GM13976 (cell line): ENCODE measurements at regions not wholly inside any gene's neighbourhood (a gene's known extent, or its start where the extent isn't known, plus 50 kb on each side); places are given as distances from the start of the nearest gene placed in this dataset.

ENCODE experiments used
- DNase-seq: peaks from one replicate; pipeline ENCODE4 v3.0.0; 2012; ENCODE audit warnings: low spot score
- CTCF ChIP-seq: IDR thresholded peaks from 2 replicates; pipeline ENCODE4 v1.5.1; 2012; ENCODE audit warnings: borderline replicate concordance, mild to moderate bottlenecking; ENCODE audit not compliant: insufficient read depth; ENCODE audit errors: extremely low read depth, missing control alignments, control extremely low read depth
- in situ Hi-C: fragments of 300-500 bp; cut with MboI; formaldehyde crosslinking; loops from one replicate; pipeline ENCODE4 v1.12.0; 2022; ENCODE audit warnings: low sequenced_read_pairs, mixed read lengths, inconsistent platforms; ENCODE audit not compliant: unreplicated experiment

DNA sequence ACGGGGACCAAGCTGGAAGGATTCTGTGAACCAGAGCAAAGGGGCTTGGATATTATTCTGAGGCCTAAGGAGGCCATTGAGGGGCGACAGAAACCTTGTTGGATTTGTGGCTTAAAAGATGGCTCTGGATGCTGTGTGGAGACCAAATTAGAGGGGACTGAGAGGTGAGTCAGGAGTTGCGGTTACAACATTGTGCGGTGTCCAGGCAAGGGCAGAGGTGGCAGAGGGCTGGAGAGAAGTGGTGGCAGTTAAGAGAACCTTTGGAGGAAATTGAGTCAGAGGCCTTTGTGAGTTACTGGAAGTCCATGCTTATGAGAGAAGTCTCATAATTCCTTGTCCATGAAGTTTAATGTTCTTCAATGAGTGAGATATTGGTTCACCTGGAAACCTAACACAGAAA, 143.2 kb downstream of the FAM43A start:
- no peak for TF ChIP-seq CTCF
- DNase-seq = no peak
- in situ Hi-C loops = no loop called here

- in situ Hi-C loops = no loop called here
- no peak for DNase-seq
- no peak for TF ChIP-seq CTCF
Measured at GRCh38 chr3:194830401-194830800, 144.7 kb downstream of the FAM43A start.

GRCh38 chr3:194830978-194831377, 145.3 kb downstream of the FAM43A start:
- in situ Hi-C loops = no loop called here
- TF ChIP-seq CTCF = no peak
- DNase-seq = no peak

DNA sequence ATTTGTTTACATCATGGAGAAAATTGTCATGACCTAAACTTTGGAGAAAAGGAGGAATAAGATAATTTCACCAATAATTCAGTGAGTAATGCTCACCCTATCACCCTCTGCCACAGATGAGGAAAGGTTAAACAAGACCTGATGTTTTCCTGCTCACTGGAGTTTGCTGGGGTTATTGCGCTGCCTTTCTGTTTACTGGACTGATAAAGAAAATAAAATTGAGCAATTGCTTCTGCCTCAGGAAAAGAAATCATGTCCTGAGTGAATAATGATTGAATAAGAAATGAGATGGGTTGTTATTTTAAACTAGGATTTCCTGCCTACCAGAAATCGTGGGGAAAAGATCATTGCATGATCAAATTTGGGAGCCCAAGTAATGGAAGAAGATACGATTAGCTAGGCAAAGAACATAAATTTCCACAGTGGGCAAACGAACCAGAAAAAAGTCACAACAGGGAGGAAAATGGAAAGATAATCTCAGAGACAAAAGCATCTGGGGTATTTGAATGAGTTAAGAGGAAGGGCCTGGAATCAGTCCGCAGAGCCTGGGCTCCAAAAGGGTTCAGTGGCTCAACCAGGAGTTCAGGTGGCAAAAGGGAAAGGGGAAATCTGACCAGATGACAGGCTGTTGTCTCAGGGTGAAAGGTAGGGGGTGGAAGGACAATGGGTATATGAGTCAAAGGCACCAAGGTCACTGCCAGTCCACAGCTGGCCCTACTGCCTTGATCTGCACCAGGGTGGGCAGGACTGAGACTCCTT, 146.8 kb downstream of the FAM43A start:
- no peak for TF ChIP-seq CTCF
- no peak for DNase-seq
- in situ Hi-C loops = no loop called here

DNA sequence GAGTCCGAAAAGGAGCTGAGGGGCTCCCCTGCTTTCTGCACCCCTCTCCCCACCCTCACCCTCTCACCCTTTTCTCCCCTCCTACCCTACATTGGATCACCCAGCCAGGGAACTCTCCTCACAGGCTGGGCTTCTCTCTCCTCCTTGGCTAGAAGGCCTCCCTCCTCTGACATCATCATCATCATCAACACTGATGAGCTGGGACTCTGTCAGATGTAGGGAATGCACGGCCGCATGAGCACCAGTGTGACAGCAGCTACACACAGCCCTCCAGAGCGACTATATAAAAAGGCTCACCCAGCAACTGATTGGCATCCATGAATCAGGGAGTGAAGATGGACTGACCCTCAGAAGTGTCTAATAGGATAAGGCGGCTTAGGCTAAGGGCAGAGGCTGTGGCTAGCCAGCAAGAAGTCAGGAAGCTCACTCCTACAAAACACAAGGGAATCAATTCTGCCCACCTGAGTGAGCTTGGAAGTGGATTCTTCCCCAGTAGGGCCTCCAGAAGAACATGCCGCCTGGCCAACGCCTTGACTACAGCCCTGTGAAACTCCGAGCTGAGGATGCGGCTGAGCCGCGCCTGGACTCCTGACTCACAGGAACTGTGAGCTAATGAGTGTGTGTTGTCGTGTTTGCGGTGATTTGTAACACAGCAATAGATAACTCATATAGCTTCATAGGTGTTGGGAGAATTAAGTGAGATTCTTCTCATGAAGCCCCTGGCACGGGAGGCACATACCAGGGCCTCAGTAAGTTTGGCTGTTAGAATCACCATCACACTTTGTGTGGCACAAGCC, 147.6 kb downstream of the FAM43A start:
- in situ Hi-C loops = no loop called here
- no peak for DNase-seq
- TF ChIP-seq CTCF = no peak

- no peak for TF ChIP-seq CTCF
- in situ Hi-C loops = no loop called here
- DNase-seq = no peak
Measured at GRCh38 chr3:194836661-194837060, 151.0 kb downstream of the FAM43A start.
